Fibroblast of pulmonary artery (primary cell): ENCODE measurements at regions not wholly inside any gene's neighbourhood (a gene's known extent, or its start where the extent isn't known, plus 50 kb on each side); places are given as distances from the start of the nearest gene placed in this dataset.

Experiments used
- DNase-seq: peaks from one replicate; pipeline ENCODE4 v3.0.0-alpha.2; 2010; ENCODE audit warnings: low read depth
- H3K4me3 ChIP-seq: replicated peaks from 2 replicates; pipeline ENCODE4 v1.5.1; 2011; ENCODE audit warnings: low read depth, mild to moderate bottlenecking, control low read depth, low read length, moderate library complexity
- CTCF ChIP-seq: IDR thresholded peaks from 2 replicates; pipeline ENCODE4 v1.5.1; 2011; ENCODE audit warnings: mild to moderate bottlenecking, control low read depth, low read length, inconsistent platforms; ENCODE audit errors: missing control alignments

DNA sequence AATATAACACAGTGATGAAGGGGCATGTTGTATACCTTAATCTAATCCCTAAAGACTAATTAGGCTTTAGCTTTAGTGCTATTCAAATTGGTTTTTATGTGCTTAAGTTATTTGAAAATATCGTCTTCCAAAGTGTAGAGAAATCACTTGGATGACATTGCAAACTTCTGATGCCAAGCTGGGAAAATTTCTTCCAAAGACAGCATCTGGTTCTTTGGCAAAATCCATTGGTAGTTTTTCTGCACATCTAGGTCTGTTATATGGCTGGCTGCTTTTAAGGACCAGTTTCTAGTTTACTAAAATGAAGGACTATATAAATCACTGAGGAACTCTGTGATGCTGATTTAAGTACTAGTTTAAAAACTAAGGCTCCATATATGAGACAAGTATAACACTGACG is 2362.3 kb downstream of the PCDH9 start:
- TF ChIP-seq CTCF, result no peak

GRCh38 chr13:64866331-64866730 is 2363.8 kb downstream of the PCDH9 start:
- no peak overlapping the region for H3K4me3 ChIP-seq
- TF ChIP-seq CTCF, result no peak

More for the DNA sequence above, 2362.3 kb downstream of the PCDH9 start:
- H3K4me3 ChIP-seq, result no peak overlapping the region
- DNase-seq, result no peak

DNA sequence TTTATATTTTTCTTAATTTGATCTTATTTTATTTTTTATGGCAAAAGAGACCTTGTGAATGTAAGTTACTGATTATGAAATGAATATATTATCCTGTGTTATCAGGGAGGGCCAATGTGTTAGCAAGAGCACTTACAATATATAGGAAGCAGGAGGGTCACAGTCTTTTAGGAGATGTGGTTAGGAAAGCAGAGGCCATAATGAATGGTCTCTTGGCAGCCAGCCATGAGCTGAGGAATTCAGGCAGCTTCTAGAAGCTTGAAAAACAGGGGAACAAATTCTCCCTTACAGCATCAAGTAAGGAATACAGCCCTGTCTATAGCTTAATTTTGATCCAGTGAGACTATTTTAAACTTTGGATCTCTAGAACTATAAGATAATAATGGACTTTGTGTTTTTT is 2374.6 kb downstream of the PCDH9 start:
- DNase-seq, result peak; percentile 62
- TF ChIP-seq CTCF, result no peak
- H3K4me3 ChIP-seq, result no peak overlapping the region

More at GRCh38 chr13:64866331-64866730, 2363.8 kb downstream of the PCDH9 start:
- DNase-seq, result no peak

DNA sequence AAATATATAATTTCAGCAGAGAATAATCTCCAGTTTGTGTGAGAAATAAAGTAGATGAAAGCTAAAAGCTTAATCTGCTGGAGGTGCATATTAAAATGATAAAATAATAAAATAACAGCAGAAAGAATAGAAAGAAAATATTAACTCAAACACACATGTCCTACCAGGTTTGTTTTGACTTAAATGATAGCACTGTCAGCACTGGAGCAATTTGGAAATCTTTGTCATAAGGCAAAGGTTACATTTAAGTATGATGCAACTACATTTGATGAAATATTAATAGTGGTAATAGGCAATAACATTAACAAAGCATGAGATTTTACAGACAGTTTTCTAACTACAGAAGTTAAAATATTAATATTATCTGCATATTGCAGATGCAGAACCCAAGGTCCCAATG is 2380.1 kb downstream of the PCDH9 start:
- no peak for TF ChIP-seq CTCF
- DNase-seq, result no peak
- no peak overlapping the region for H3K4me3 ChIP-seq

DNA sequence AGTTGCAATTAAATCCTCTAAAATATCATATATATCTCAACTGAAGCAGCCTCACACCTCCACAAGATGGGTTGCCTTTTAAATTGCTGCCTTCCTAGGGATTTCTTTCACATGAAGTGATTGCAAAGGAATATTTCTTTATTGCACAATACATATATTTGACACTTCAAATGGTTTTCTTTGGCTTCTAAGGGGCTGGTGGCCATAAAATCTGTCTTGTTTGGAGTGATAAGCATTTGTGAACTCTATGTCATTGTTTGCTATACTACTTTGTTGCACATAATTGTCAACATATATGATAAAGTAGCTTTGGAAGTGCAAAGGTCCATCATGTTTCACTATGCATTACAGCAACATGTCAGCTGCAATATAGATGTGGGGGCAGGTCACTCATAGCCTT is 2380.9 kb downstream of the PCDH9 start:
- DNase-seq, result no peak
- TF ChIP-seq CTCF, result no peak
- no peak overlapping the region for H3K4me3 ChIP-seq

GRCh38 chr13:64847767-64848166 is 2382.4 kb downstream of the PCDH9 start:
- no peak overlapping the region for H3K4me3 ChIP-seq
- DNase-seq, result no peak
- no peak for TF ChIP-seq CTCF

- TF ChIP-seq CTCF, result no peak
- no peak overlapping the region for H3K4me3 ChIP-seq
- peak; percentile 1 for DNase-seq
Measured at GRCh38 chr13:64845110-64845509, 2385.0 kb downstream of the PCDH9 start.
